ENCODE measurements at regions not wholly inside any gene's neighbourhood (a gene's known extent, or its start where the extent isn't known, plus 50 kb on each side); places are given as distances from the start of the nearest gene placed in this dataset.

- Histone ChIP-seq H3K27me3 (no peaks in the 10 kb centered on the region), H3K4me1 (peaks cover 5 to 92% (median 41%) of the 10 kb centered on the region in 4 donors), H3K36me3 (no peaks in the 10 kb centered on the region), H3K27ac (peak overlapping the region; percentile 89 to 90), H3K4me3 (no peak overlapping the region), H3K9me3 (no peaks in the 10 kb centered on the region)
- no peak for TF ChIP-seq CTCF (IDR thresholded peaks at IDR 0.05)
- no peak for DNase-seq
- intact Hi-C loops (cut with DNase I; ENCODE audit: low total_unique reads): no loop called here
Observed at GRCh38 chr5:82336226-82336958, 58.2 kb upstream of the RPS23 start.

GRCh38 chr5:82335806-82336205, 57.7 kb upstream of the RPS23 start:
- intact Hi-C loops (cut with DNase I; ENCODE audit: low total_unique reads): no loop called here
- Histone ChIP-seq H3K36me3 (no peaks in the 10 kb centered on the region), H3K27ac (peak overlapping the region; percentile 89 to 90), H3K27me3 (no peaks in the 10 kb centered on the region), H3K4me1 (peaks cover 5 to 97% (median 47%) of the 10 kb centered on the region in 4 donors), H3K4me3 (no peak overlapping the region), H3K9me3 (no peaks in the 10 kb centered on the region)
- TF ChIP-seq CTCF (IDR thresholded peaks at IDR 0.05): no peak
- peak; percentile 57 to 81 for DNase-seq

- no peaks in the 10 kb centered on the region for H3K36me3 ChIP-seq
- intact Hi-C loops (cut with DNase I; ENCODE audit: low total_unique reads): no loop called here
- H3K27me3 ChIP-seq: no peaks in the 10 kb centered on the region
- DNase-seq: no peak
- H3K9me3 ChIP-seq: no peaks in the 10 kb centered on the region
- H3K4me1 ChIP-seq: peaks cover 5 to 97% (median 47%) of the 10 kb centered on the region in 4 donors
- peak overlapping the region; percentile 89 to 90 for H3K27ac ChIP-seq
- TF ChIP-seq CTCF (IDR thresholded peaks at IDR 0.05): no peak
- no peak overlapping the region for H3K4me3 ChIP-seq
Observed at GRCh38 chr5:82334856-82335255, 56.7 kb upstream of the RPS23 start.

- intact Hi-C loops (cut with DNase I; ENCODE audit: low total_unique reads): no loop called here
- Histone ChIP-seq H3K4me3 (no peak overlapping the region), H3K4me1 (peaks cover 5 to 91% (median 45%) of the 10 kb centered on the region in 4 donors), H3K27me3 (no peaks in the 10 kb centered on the region), H3K9me3 (no peaks in the 10 kb centered on the region), H3K36me3 (no peaks in the 10 kb centered on the region), H3K27ac (peak overlapping the region; percentile 89 to 90)
- TF ChIP-seq CTCF (IDR thresholded peaks at IDR 0.05): no peak
- no peak for DNase-seq
Observed at GRCh38 chr5:82334085-82334692, 56.0 kb upstream of the RPS23 start.

GRCh38 chr5:82332886-82333615, 54.9 kb upstream of the RPS23 start:
- H3K27ac ChIP-seq: peak overlapping the region; percentile 89 to 90
- H3K4me3 ChIP-seq: no peak overlapping the region
- intact Hi-C loops (cut with DNase I; ENCODE audit: low total_unique reads): no loop called here
- no peak for TF ChIP-seq CTCF (IDR thresholded peaks at IDR 0.05)
- H3K36me3 ChIP-seq: no peaks in the 10 kb centered on the region
- DNase-seq: no peak
- H3K9me3 ChIP-seq: no peaks in the 10 kb centered on the region
- H3K27me3 ChIP-seq: no peaks in the 10 kb centered on the region
- peaks cover 5 to 80% (median 42%) of the 10 kb centered on the region in 4 donors for H3K4me1 ChIP-seq

Measured in tibial artery (tissue), 4 donors.